ENCODE measurements at regions not wholly inside any gene's neighbourhood (a gene's known extent, or its start where the extent isn't known, plus 50 kb on each side); places are given as distances from the start of the nearest gene placed in this dataset.

- TF ChIP-seq POLR2A (IDR thresholded peaks at IDR 0.05), result no peak
- TF ChIP-seq, protein P1, sequence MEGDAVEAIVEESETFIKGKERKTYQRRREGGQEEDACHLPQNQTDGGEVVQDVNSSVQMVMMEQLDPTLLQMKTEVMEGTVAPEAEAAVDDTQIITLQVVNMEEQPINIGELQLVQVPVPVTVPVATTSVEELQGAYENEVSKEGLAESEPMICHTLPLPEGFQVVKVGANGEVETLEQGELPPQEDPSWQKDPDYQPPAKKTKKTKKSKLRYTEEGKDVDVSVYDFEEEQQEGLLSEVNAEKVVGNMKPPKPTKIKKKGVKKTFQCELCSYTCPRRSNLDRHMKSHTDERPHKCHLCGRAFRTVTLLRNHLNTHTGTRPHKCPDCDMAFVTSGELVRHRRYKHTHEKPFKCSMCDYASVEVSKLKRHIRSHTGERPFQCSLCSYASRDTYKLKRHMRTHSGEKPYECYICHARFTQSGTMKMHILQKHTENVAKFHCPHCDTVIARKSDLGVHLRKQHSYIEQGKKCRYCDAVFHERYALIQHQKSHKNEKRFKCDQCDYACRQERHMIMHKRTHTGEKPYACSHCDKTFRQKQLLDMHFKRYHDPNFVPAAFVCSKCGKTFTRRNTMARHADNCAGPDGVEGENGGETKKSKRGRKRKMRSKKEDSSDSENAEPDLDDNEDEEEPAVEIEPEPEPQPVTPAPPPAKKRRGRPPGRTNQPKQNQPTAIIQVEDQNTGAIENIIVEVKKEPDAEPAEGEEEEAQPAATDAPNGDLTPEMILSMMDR (IDR thresholded peaks at IDR 0.05), result no peak
- no peak overlapping the region for H3K4me3 ChIP-seq (replicated peaks in 1 of 3)
- no peaks in the 10 kb centered on the region for H3K36me3 ChIP-seq
- no peak overlapping the region for H3K27ac ChIP-seq
- no peaks in the 10 kb centered on the region for H3K27me3 ChIP-seq
- WGBS, 2 donors, result 57 to 63% methylated on average over 3 of the region's 3 CpGs
- no peak for DNase-seq
- H3K4me1 ChIP-seq, result no peaks in the 10 kb centered on the region
- intact Hi-C loops (cut with DNase I), result no loop called here
- no peaks in the 10 kb centered on the region for H3K9me3 ChIP-seq
Observed at GRCh38 chr17:33497623-33498022, 204.5 kb upstream of the ASIC2 start.

DNA sequence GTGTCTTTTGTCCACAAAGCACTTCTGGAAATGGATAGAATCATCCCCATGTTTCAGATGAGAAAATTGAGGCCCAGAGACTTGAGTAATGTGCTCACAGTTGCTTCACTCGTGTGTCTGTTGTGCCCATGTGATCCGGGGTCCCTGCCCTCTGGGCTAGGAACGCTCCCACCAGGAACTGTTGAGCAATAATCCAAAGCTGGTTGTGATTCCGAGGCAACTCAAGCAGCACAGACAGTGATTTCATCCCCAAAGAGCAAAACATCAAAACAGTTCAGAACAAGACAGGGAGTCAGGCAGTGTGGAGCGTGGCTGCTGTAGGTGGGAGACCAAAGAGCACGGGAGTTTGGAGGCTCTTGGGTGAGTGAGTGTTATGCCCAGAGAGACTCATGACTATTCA lies 205.0 kb upstream of the ASIC2 start:
- intact Hi-C loops (cut with DNase I), result no loop called here
- Histone ChIP-seq H3K9me3 (no peaks in the 10 kb centered on the region), H3K4me3 (replicated peaks in 1 of 3) (no peak overlapping the region), H3K27me3 (no peaks in the 10 kb centered on the region), H3K36me3 (no peaks in the 10 kb centered on the region), H3K27ac (no peak overlapping the region), H3K4me1 (no peaks in the 10 kb centered on the region)
- 39 to 54% methylated on average over 6 of the region's 6 CpGs for WGBS, 2 donors
- DNase-seq, result no peak
- no peak for TF ChIP-seq POLR2A (IDR thresholded peaks at IDR 0.05)

- no peak for DNase-seq
- no peak overlapping the region for H3K4me3 ChIP-seq (replicated peaks in 1 of 3)
- TF ChIP-seq, protein P1 (IDR thresholded peaks at IDR 0.05), result no peak
- TF ChIP-seq POLR2A (IDR thresholded peaks at IDR 0.05), result no peak
- no peak overlapping the region for H3K27ac ChIP-seq
- H3K27me3 ChIP-seq, result no peaks in the 10 kb centered on the region
- no peaks in the 10 kb centered on the region for H3K36me3 ChIP-seq
- no peaks in the 10 kb centered on the region for H3K4me1 ChIP-seq
- intact Hi-C loops (cut with DNase I), result no loop called here
- H3K9me3 ChIP-seq, result no peaks in the 10 kb centered on the region
Observed at GRCh38 chr17:33499040-33499439, 205.9 kb upstream of the ASIC2 start.

GRCh38 chr17:33500151-33500550 lies 207.1 kb upstream of the ASIC2 start:
- Histone ChIP-seq H3K27ac (no peak overlapping the region), H3K9me3 (no peaks in the 10 kb centered on the region), H3K27me3 (no peaks in the 10 kb centered on the region), H3K4me1 (no peaks in the 10 kb centered on the region), H3K4me3 (replicated peaks in 1 of 3) (no peak overlapping the region), H3K36me3 (no peaks in the 10 kb centered on the region)
- TF ChIP-seq, protein P1 (IDR thresholded peaks at IDR 0.05), result no peak
- TF ChIP-seq POLR2A (IDR thresholded peaks at IDR 0.05), result no peak
- intact Hi-C loops (cut with DNase I), result no loop called here
- no peak for DNase-seq
- 46 to 59% methylated on average over 3 of the region's 3 CpGs for WGBS, 2 donors

DNA sequence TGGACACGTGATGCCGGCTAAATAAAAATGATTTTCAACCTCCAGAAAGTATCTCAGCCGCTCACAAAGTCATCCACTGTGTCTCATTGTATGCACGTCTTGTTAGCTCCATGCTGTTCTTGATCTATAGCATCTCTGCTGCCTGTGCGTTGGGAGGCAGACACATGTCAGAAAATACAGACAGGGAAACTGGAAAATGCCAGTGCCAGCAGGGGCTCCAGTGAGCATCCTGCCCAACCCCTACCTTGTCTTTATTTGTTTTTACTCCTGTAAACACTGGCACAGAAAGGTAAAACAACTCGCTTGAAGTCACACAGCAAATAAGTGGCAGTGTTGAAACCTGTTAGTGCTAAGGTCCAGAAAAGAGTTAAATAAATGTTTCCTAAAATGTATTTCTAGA lies 208.1 kb upstream of the ASIC2 start:
- Histone ChIP-seq H3K36me3 (no peaks in the 10 kb centered on the region), H3K9me3 (no peaks in the 10 kb centered on the region), H3K27me3 (no peaks in the 10 kb centered on the region), H3K4me3 (replicated peaks in 1 of 3) (no peak overlapping the region), H3K4me1 (no peaks in the 10 kb centered on the region), H3K27ac (no peak overlapping the region)
- DNase-seq, result no peak
- WGBS, 2 donors, result 82 to 86% methylated on average over 6 of the region's 6 CpGs
- no peak for TF ChIP-seq POLR2A (IDR thresholded peaks at IDR 0.05)
- TF ChIP-seq, protein P1 (IDR thresholded peaks at IDR 0.05), result no peak
- intact Hi-C loops (cut with DNase I), result no loop called here

- H3K27me3 ChIP-seq, result no peaks in the 10 kb centered on the region
- WGBS, 2 donors, result 84 to 89% methylated on average over 2 of the region's 2 CpGs
- intact Hi-C loops (cut with DNase I), result no loop called here
Observed at GRCh38 chr17:33504571-33504970, 211.5 kb upstream of the ASIC2 start.

More at GRCh38 chr17:33504571-33504970, 211.5 kb upstream of the ASIC2 start:
- H3K4me3 ChIP-seq (replicated peaks in 1 of 3), result no peak overlapping the region
- TF ChIP-seq, protein P1 (IDR thresholded peaks at IDR 0.05), result no peak
- TF ChIP-seq POLR2A (IDR thresholded peaks at IDR 0.05), result no peak
- H3K9me3 ChIP-seq, result no peaks in the 10 kb centered on the region
- DNase-seq, result no peak
- H3K4me1 ChIP-seq, result no peaks in the 10 kb centered on the region
- H3K36me3 ChIP-seq, result no peaks in the 10 kb centered on the region
- H3K27ac ChIP-seq, result no peak overlapping the region
